H1 (cell line): ENCODE measurements at regions not wholly inside any gene's neighbourhood (a gene's known extent, or its start where the extent isn't known, plus 50 kb on each side); places are given as distances from the start of the nearest gene placed in this dataset.

Experiments
- CTCF ChIP-seq, 3 experiments: IDR thresholded peaks; 1 replicate in 2 of 3; 2 replicates in 1 of 3; pipeline versions ENCODE4 v1.5.1 to v1.6.1; 2011; ENCODE audit warnings: low read length in 3 of 3, mild to moderate bottlenecking in 3 of 3, inconsistent platforms in 2 of 3, low read depth in 1 of 3, moderate library complexity in 1 of 3; ENCODE audit not compliant: insufficient read depth in 1 of 3; ENCODE audit errors: control extremely low read depth in 1 of 3
- POLR2A ChIP-seq, 2 experiments: IDR thresholded peaks; 1 replicate in 1 of 2; 2 replicates in 1 of 2; pipeline ENCODE4 v1.6.1; 2011; ENCODE audit warnings: low read depth in 2 of 2, low read length in 2 of 2, mild to moderate bottlenecking in 2 of 2; ENCODE audit errors: control extremely low read depth in 1 of 2
- RBBP5 ChIP-seq: IDR thresholded peaks from 2 replicates; pipeline ENCODE4 v1.7.1; 2012; ENCODE audit warnings: low read depth, mild to moderate bottlenecking, inconsistent platforms, low read length, moderate library complexity, borderline replicate concordance
- SP2 ChIP-seq: IDR thresholded peaks from 2 replicates; pipeline ENCODE4 v1.6.1; 2012; ENCODE audit warnings: mild to moderate bottlenecking, low read length, inconsistent platforms

GRCh38 chr10:128574581-128575210, 448.5 kb upstream of the MKI67 start:
- no peak for TF ChIP-seq SP2
- no peak for TF ChIP-seq RBBP5
- TF ChIP-seq CTCF (IDR thresholded peaks at IDR 0.05; ENCODE audit: control extremely low read depth in 1 of 3, insufficient read depth in 1 of 3, low read depth in 1 of 3, low read length in 3 of 3): no peak
- no peak for TF ChIP-seq POLR2A (IDR thresholded peaks at IDR 0.05; ENCODE audit: control extremely low read depth in 1 of 2, low read depth in 2 of 2, low read length in 2 of 2)
